ENCODE measurements at regions not wholly inside any gene's neighbourhood (a gene's known extent, or its start where the extent isn't known, plus 50 kb on each side); places are given as distances from the start of the nearest gene placed in this dataset.
"Not testable (repeated sequence)": the region's sequence is repeated elsewhere in the genome, so short reads cannot be mapped to it uniquely, and the experiment has no call there.

- TF ChIP-seq CTCF (IDR thresholded peaks at IDR 0.05; ENCODE audit: insufficient read depth, low read length, poor library complexity, severe bottlenecking): no peak
- Histone ChIP-seq H3K4me3 (replicated peaks; ENCODE audit: low read depth, low read length) (no peak overlapping the region), H3K36me3 (ENCODE audit: control insufficient read depth, insufficient read depth, low read length) (no peaks in the 10 kb centered on the region), H3K27me3 (replicated peaks; ENCODE audit: control insufficient read depth, insufficient read depth, low read length) (no peaks in the 10 kb centered on the region)
- no peak for DNase-seq (ENCODE audit: extremely low read depth, insufficient read length)
Observed at GRCh38 chr18:60019463-60019840, 119.7 kb downstream of the PMAIP1 start.

GRCh38 chr18:60018618-60019462, 119.0 kb downstream of the PMAIP1 start:
- no peak overlapping the region for H3K4me3 ChIP-seq (replicated peaks; ENCODE audit: low read depth, low read length)
- DNase-seq (ENCODE audit: extremely low read depth, insufficient read length): no peak
- H3K27me3 ChIP-seq (replicated peaks; ENCODE audit: control insufficient read depth, insufficient read depth, low read length): no peaks in the 10 kb centered on the region
- no peak for TF ChIP-seq CTCF (IDR thresholded peaks at IDR 0.05; ENCODE audit: insufficient read depth, low read length, poor library complexity, severe bottlenecking)
- H3K36me3 ChIP-seq (ENCODE audit: control insufficient read depth, insufficient read depth, low read length): no peaks in the 10 kb centered on the region

GRCh38 chr18:60018134-60018533, 118.3 kb downstream of the PMAIP1 start:
- H3K4me3 ChIP-seq (replicated peaks; ENCODE audit: low read depth, low read length); H3K27me3 ChIP-seq (replicated peaks; ENCODE audit: control insufficient read depth, insufficient read depth, low read length); DNase-seq (ENCODE audit: extremely low read depth, insufficient read length); H3K36me3 ChIP-seq (ENCODE audit: control insufficient read depth, insufficient read depth, low read length): not testable (repeated sequence)

GRCh38 chr18:60017371-60017770, 117.6 kb downstream of the PMAIP1 start:
- Histone ChIP-seq H3K36me3 (ENCODE audit: control insufficient read depth, insufficient read depth, low read length) (no peaks in the 10 kb centered on the region), H3K4me3 (replicated peaks; ENCODE audit: low read depth, low read length) (no peak overlapping the region), H3K27me3 (replicated peaks; ENCODE audit: control insufficient read depth, insufficient read depth, low read length) (no peaks in the 10 kb centered on the region)
- no peak for DNase-seq (ENCODE audit: extremely low read depth, insufficient read length)
- TF ChIP-seq CTCF (IDR thresholded peaks at IDR 0.05; ENCODE audit: insufficient read depth, low read length, poor library complexity, severe bottlenecking): no peak

GRCh38 chr18:60015826-60016225, 116.0 kb downstream of the PMAIP1 start:
- not testable (repeated sequence) for DNase-seq (ENCODE audit: extremely low read depth, insufficient read length)

GRCh38 chr18:60013148-60013547, 113.4 kb downstream of the PMAIP1 start:
- DNase-seq (ENCODE audit: extremely low read depth, insufficient read length); H3K36me3 ChIP-seq (ENCODE audit: control insufficient read depth, insufficient read depth, low read length); H3K4me3 ChIP-seq (replicated peaks; ENCODE audit: low read depth, low read length); H3K27me3 ChIP-seq (replicated peaks; ENCODE audit: control insufficient read depth, insufficient read depth, low read length): not testable (repeated sequence)

More at GRCh38 chr18:60015826-60016225, 116.0 kb downstream of the PMAIP1 start:
- H3K27me3 ChIP-seq (replicated peaks; ENCODE audit: control insufficient read depth, insufficient read depth, low read length); H3K4me3 ChIP-seq (replicated peaks; ENCODE audit: low read depth, low read length); H3K36me3 ChIP-seq (ENCODE audit: control insufficient read depth, insufficient read depth, low read length): not testable (repeated sequence)

- no peak for TF ChIP-seq CTCF (IDR thresholded peaks at IDR 0.05; ENCODE audit: insufficient read depth, low read length, poor library complexity, severe bottlenecking)
Observed at GRCh38 chr18:60010984-60011383, 111.2 kb downstream of the PMAIP1 start.

More at GRCh38 chr18:60010984-60011383, 111.2 kb downstream of the PMAIP1 start:
- Histone ChIP-seq H3K36me3 (ENCODE audit: control insufficient read depth, insufficient read depth, low read length) (no peaks in the 10 kb centered on the region), H3K27me3 (replicated peaks; ENCODE audit: control insufficient read depth, insufficient read depth, low read length) (no peaks in the 10 kb centered on the region; the same call in 1 of the 2 replicates), H3K4me3 (replicated peaks; ENCODE audit: low read depth, low read length) (no peak overlapping the region)
- no peak for DNase-seq (ENCODE audit: extremely low read depth, insufficient read length)

Measured in GM06990 (cell line).